Calu3 (cell line): ENCODE measurements at regions not wholly inside any gene's neighbourhood (a gene's known extent, or its start where the extent isn't known, plus 50 kb on each side); places are given as distances from the start of the nearest gene placed in this dataset.

Experiments
- BruUV-seq: library from RNA; stranded (reverse); fragments of 400-500 nt; replicated peaks from 2 replicates; lab custom pipeline; 2021; lab: Mats Ljungman, UMichigan
- CTCF ChIA-PET: fragments of 300-600 bp; sonication (Branson Sonifier 250); formaldehyde crosslinking; loops from one replicate; lab custom pipeline; 2022; ENCODE audit warnings: antibody characterized with exemption; lab: Charles Lee
- DNase-seq: peaks from one replicate; pipeline ENCODE4 v3.0.0; 2022
- H3K27ac Mint-ChIP-seq: one replicate; pipeline ENCODE4 v1.8.0; 2022; ENCODE audit warnings: mixed read lengths; ENCODE audit not compliant: unreplicated experiment
- H3K27me3 Mint-ChIP-seq: one replicate; pipeline ENCODE4 v1.8.0; 2022; ENCODE audit warnings: mixed read lengths; ENCODE audit not compliant: unreplicated experiment
- H3K36me3 Mint-ChIP-seq: one replicate; pipeline ENCODE4 v1.8.0; 2022; ENCODE audit warnings: mild to moderate bottlenecking, moderate library complexity, mixed read lengths; ENCODE audit not compliant: insufficient read depth, unreplicated experiment
- H3K4me1 Mint-ChIP-seq: one replicate; pipeline ENCODE4 v1.8.0; 2022; ENCODE audit warnings: mild to moderate bottlenecking, low read depth, mixed read lengths; ENCODE audit not compliant: unreplicated experiment
- H3K4me3 Mint-ChIP-seq: one replicate; pipeline ENCODE4 v1.8.0; 2022; ENCODE audit warnings: mild to moderate bottlenecking, low read depth, moderate library complexity, mixed read lengths; ENCODE audit not compliant: unreplicated experiment
- H3K9me3 Mint-ChIP-seq: one replicate; pipeline ENCODE4 v1.8.0; 2022; ENCODE audit warnings: low read depth, mixed read lengths; ENCODE audit not compliant: unreplicated experiment
- CTCF ChIP-seq: fragments of 200-600 bp; IDR thresholded peaks from one replicate; pipeline ENCODE4 v1.8.0; 2022; ENCODE audit warnings: antibody characterized with exemption; ENCODE audit not compliant: unreplicated experiment
- intact Hi-C: fragments of 100-400 bp; cut with micrococcal nuclease; formaldehyde crosslinking; loops from one replicate; pipeline ENCODE4 v1.10.0; 2022; ENCODE audit not compliant: unreplicated experiment

GRCh38 chr3:128551867-128552266 lies 58.9 kb upstream of the GATA2 start:
- H3K4me3 Mint-ChIP-seq: no peak overlapping the region
- intact Hi-C loops: no loop called here
- peaks cover 23% of the 10 kb centered on the region for H3K27me3 Mint-ChIP-seq
- no peaks in the 10 kb centered on the region for H3K9me3 Mint-ChIP-seq
- DNase-seq: no peak
- peaks cover 9% of the 10 kb centered on the region for H3K4me1 Mint-ChIP-seq
- no peak overlapping the region for H3K27ac Mint-ChIP-seq
- TF ChIP-seq CTCF: no peak
- peaks cover 4% of the 10 kb centered on the region for H3K36me3 Mint-ChIP-seq
- CTCF ChIA-PET: interaction anchor here (0.9 kb wide), 2 partner anchors 15 to 21 kb away, joined by 3 read pairs; no protein-coding TSS in a partner anchor
- BruUV-seq: no TSS peak

- BruUV-seq: no TSS peak
- H3K4me3 Mint-ChIP-seq: no peak overlapping the region
- no peaks in the 10 kb centered on the region for H3K9me3 Mint-ChIP-seq
Measured at GRCh38 chr3:128551451-128551850, 58.5 kb upstream of the GATA2 start.

GRCh38 chr3:128550471-128551126 lies 57.6 kb upstream of the GATA2 start:
- Mint-ChIP-seq H3K36me3 (peaks cover 4% of the 10 kb centered on the region), H3K4me3 (no peak overlapping the region), H3K9me3 (no peaks in the 10 kb centered on the region), H3K27me3 (peaks cover 13% of the 10 kb centered on the region), H3K4me1 (peaks cover 9% of the 10 kb centered on the region), H3K27ac (no peak overlapping the region)
- CTCF ChIA-PET: interaction anchor here (0.6 kb wide), 1 partner anchor 750 kb away, joined by 9 read pairs; no protein-coding TSS in a partner anchor
- no TSS peak for BruUV-seq
- no peak for DNase-seq
- no peak for TF ChIP-seq CTCF
- intact Hi-C loops: no loop called here

More at GRCh38 chr3:128551451-128551850, 58.5 kb upstream of the GATA2 start:
- DNase-seq: no peak
- CTCF ChIA-PET: interaction anchor here (0.9 kb wide), 2 partner anchors 15 to 21 kb away, joined by 3 read pairs; no protein-coding TSS in a partner anchor
- H3K4me1 Mint-ChIP-seq: peaks cover 9% of the 10 kb centered on the region
- H3K27ac Mint-ChIP-seq: no peak overlapping the region
- peaks cover 4% of the 10 kb centered on the region for H3K36me3 Mint-ChIP-seq
- TF ChIP-seq CTCF: no peak
- peaks cover 19% of the 10 kb centered on the region for H3K27me3 Mint-ChIP-seq
- intact Hi-C loops: no loop called here

- DNase-seq: no peak
- Mint-ChIP-seq H3K27ac (no peak overlapping the region), H3K4me1 (peaks cover 9% of the 10 kb centered on the region), H3K9me3 (no peaks in the 10 kb centered on the region), H3K4me3 (no peak overlapping the region), H3K36me3 (peaks cover 4% of the 10 kb centered on the region), H3K27me3 (peaks cover 13% of the 10 kb centered on the region)
- intact Hi-C loops: no loop called here
- TF ChIP-seq CTCF: no peak
- CTCF ChIA-PET: interaction anchor here (0.6 kb wide), 1 partner anchor 751 kb away, joined by 9 read pairs; no protein-coding TSS in a partner anchor
- no TSS peak for BruUV-seq
Measured at GRCh38 chr3:128550113-128550440, 57.1 kb upstream of the GATA2 start.
